SU-DHL-6 (cell line): ENCODE measurements at regions not wholly inside any gene's neighbourhood (a gene's known extent, or its start where the extent isn't known, plus 50 kb on each side); places are given as distances from the start of the nearest gene placed in this dataset.

ENCODE experiments used
- H2AFZ ChIP-seq: fragments of 200-600 bp; sonication (generic); 2 replicates; pipeline ENCODE4 v1.6.1; 2014; ENCODE audit warnings: low read depth, mild to moderate bottlenecking, moderate library complexity, mixed read lengths, antibody characterized with exemption, low read length; ENCODE audit not compliant: severe bottlenecking
- H3F3A ChIP-seq: fragments of 200-600 bp; shearing (Covaris generic); 2 replicates; pipeline ENCODE4 v1.6.0; 2016; ENCODE audit warnings: antibody characterized with exemption, mild to moderate bottlenecking; ENCODE audit not compliant: insufficient read depth
- H3K27ac ChIP-seq: fragments of 200-600 bp; sonication (generic); 2 replicates; pipeline ENCODE4 v1.5.1; 2016; ENCODE audit warnings: low read depth, mild to moderate bottlenecking, low read length, moderate library complexity, mixed read lengths
- H3K27me3 ChIP-seq: fragments of 200-600 bp; sonication (generic), shearing (Covaris generic); 2 replicates; pipeline ENCODE4 v1.6.0; 2014; ENCODE audit warnings: mild to moderate bottlenecking, low read length
- H3K36me3 ChIP-seq: fragments of 200-600 bp; sonication (generic); 2 replicates; pipeline ENCODE4 v1.6.1; 2014; ENCODE audit warnings: mild to moderate bottlenecking, low read length, mixed read lengths
- H3K4me2 ChIP-seq: fragments of 300-600, 200-600 bp; shearing (Covaris generic), sonication (generic); 2 replicates; pipeline ENCODE4 v1.6.0; 2014; ENCODE audit warnings: low read length, low read depth, mild to moderate bottlenecking; ENCODE audit not compliant: poor library complexity, severe bottlenecking
- H3K4me3 ChIP-seq: fragments of 200-600 bp; sonication (generic); 2 replicates; pipeline ENCODE4 v1.5.1; 2014; ENCODE audit warnings: antibody characterized with exemption, low read length, mild to moderate bottlenecking, mixed read lengths; ENCODE audit not compliant: insufficient read depth, poor library complexity, severe bottlenecking
- H3K79me2 ChIP-seq: fragments of 200-600 bp; sonication (generic); 2 replicates; pipeline ENCODE4 v1.6.1; 2014; ENCODE audit warnings: mild to moderate bottlenecking, low read length, moderate library complexity; ENCODE audit not compliant: insufficient read depth
- H3K9ac ChIP-seq: fragments of 200-600 bp; sonication (generic); 2 replicates; pipeline ENCODE4 v1.7.0; 2014; ENCODE audit warnings: mild to moderate bottlenecking, low read length
- H3K9me2 ChIP-seq: fragments of 200-600 bp; sonication (generic); replicated peaks from 2 replicates; pipeline ENCODE4 v1.6.1; 2014; ENCODE audit warnings: low read length; ENCODE audit not compliant: insufficient read depth
- H3K9me3 ChIP-seq: fragments of 200-600 bp; sonication (generic); 2 replicates; pipeline ENCODE4 v1.6.1; 2014; ENCODE audit warnings: low read length, mixed read lengths; ENCODE audit not compliant: insufficient read depth
- H4K20me1 ChIP-seq: fragments of 200-600 bp; sonication (generic); 2 replicates; pipeline ENCODE4 v1.6.1; 2014; ENCODE audit warnings: low read depth, mild to moderate bottlenecking, antibody characterized with exemption, low read length, moderate library complexity, mixed read lengths
- EZH2phosphoT487 ChIP-seq: fragments of 200-600 bp; sonication (generic), shearing (Covaris generic); conservative IDR thresholded peaks from 2 replicates; pipeline ENCODE4 v1.6.1; 2018; ENCODE audit warnings: mild to moderate bottlenecking, antibody characterized with exemption, low read length, moderate library complexity, mixed read lengths
- TF ChIP-seq, protein P1 (sequence below): fragments of 200-600 bp; sonication (generic); IDR thresholded peaks from one replicate; pipeline ENCODE4 v1.5.1; 2017; ENCODE audit warnings: antibody characterized with exemption, mild to moderate bottlenecking, low read length, moderate library complexity; ENCODE audit not compliant: insufficient read depth, poor library complexity, severe bottlenecking

GRCh38 chr17:33972763-33973162 lies 282.3 kb upstream of the CCL2 start:
- Histone ChIP-seq H3K27me3 (no peaks in the 10 kb centered on the region), H3K79me2 (no peaks in the 10 kb centered on the region), H4K20me1 (no peaks in the 10 kb centered on the region), H3F3A (no peaks in the 10 kb centered on the region), H3K36me3 (no peaks in the 10 kb centered on the region), H2AFZ (no peak overlapping the region), H3K9me2 (no peaks in the 10 kb centered on the region), H3K4me3 (no peak overlapping the region), H3K27ac (no peak overlapping the region), H3K9me3 (no peaks in the 10 kb centered on the region), H3K4me2 (no peak overlapping the region), H3K9ac (no peak overlapping the region)
- TF ChIP-seq, protein P1, sequence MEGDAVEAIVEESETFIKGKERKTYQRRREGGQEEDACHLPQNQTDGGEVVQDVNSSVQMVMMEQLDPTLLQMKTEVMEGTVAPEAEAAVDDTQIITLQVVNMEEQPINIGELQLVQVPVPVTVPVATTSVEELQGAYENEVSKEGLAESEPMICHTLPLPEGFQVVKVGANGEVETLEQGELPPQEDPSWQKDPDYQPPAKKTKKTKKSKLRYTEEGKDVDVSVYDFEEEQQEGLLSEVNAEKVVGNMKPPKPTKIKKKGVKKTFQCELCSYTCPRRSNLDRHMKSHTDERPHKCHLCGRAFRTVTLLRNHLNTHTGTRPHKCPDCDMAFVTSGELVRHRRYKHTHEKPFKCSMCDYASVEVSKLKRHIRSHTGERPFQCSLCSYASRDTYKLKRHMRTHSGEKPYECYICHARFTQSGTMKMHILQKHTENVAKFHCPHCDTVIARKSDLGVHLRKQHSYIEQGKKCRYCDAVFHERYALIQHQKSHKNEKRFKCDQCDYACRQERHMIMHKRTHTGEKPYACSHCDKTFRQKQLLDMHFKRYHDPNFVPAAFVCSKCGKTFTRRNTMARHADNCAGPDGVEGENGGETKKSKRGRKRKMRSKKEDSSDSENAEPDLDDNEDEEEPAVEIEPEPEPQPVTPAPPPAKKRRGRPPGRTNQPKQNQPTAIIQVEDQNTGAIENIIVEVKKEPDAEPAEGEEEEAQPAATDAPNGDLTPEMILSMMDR = no peak
- no peak for TF ChIP-seq EZH2phosphoT487

DNA sequence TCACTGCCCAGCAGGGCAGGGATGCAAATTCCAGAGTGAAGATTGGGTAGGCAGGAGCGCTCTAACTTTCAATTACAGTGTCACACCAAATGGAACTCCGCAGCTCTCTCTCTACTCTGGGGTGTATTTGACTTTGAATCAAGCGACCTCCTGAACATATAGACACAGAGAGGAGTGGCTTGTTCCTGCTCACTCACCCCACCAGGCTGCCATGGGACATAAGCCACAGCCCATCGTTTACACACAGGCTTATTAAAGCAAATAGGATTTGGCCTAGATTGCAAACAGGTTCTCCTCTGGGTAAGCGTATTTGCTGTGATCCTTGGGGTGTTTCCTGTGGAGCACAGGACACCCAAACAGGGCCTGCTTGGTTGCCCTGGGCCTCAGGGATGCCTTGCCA lies 281.6 kb upstream of the CCL2 start:
- Histone ChIP-seq H3F3A (no peaks in the 10 kb centered on the region), H3K9ac (no peak overlapping the region), H3K27me3 (no peaks in the 10 kb centered on the region), H3K27ac (no peak overlapping the region), H3K36me3 (no peaks in the 10 kb centered on the region), H3K4me2 (no peak overlapping the region), H3K9me2 (no peaks in the 10 kb centered on the region), H4K20me1 (no peaks in the 10 kb centered on the region), H3K4me3 (no peak overlapping the region), H3K79me2 (no peaks in the 10 kb centered on the region), H2AFZ (no peak overlapping the region), H3K9me3 (no peaks in the 10 kb centered on the region)
- TF ChIP-seq, protein P1 = no peak
- TF ChIP-seq EZH2phosphoT487 = no peak

GRCh38 chr17:33974276-33974675 lies 280.8 kb upstream of the CCL2 start:
- Histone ChIP-seq H3K27ac (no peak overlapping the region), H3F3A (no peaks in the 10 kb centered on the region), H3K9me3 (no peaks in the 10 kb centered on the region), H3K4me2 (no peak overlapping the region), H3K9ac (no peak overlapping the region), H4K20me1 (no peaks in the 10 kb centered on the region), H3K27me3 (no peaks in the 10 kb centered on the region), H3K36me3 (no peaks in the 10 kb centered on the region), H3K9me2 (no peaks in the 10 kb centered on the region), H2AFZ (no peak overlapping the region), H3K79me2 (no peaks in the 10 kb centered on the region), H3K4me3 (no peak overlapping the region)
- TF ChIP-seq EZH2phosphoT487 = no peak
- TF ChIP-seq, protein P1 = no peak

GRCh38 chr17:33976831-33977230 lies 278.3 kb upstream of the CCL2 start:
- H3K27ac ChIP-seq = no peak overlapping the region

More at GRCh38 chr17:33976831-33977230, 278.3 kb upstream of the CCL2 start:
- H3K4me3 ChIP-seq = no peak overlapping the region
- H3K9me2 ChIP-seq = no peaks in the 10 kb centered on the region
- TF ChIP-seq EZH2phosphoT487 = no peak
- TF ChIP-seq, protein P1 = no peak
- H2AFZ ChIP-seq = no peak overlapping the region
- no peaks in the 10 kb centered on the region for H3F3A ChIP-seq
- no peak overlapping the region for H3K4me2 ChIP-seq
- H4K20me1 ChIP-seq = no peaks in the 10 kb centered on the region
- H3K27me3 ChIP-seq = no peaks in the 10 kb centered on the region
- H3K36me3 ChIP-seq = no peaks in the 10 kb centered on the region
- H3K9ac ChIP-seq = no peak overlapping the region
- H3K9me3 ChIP-seq = no peaks in the 10 kb centered on the region
- no peaks in the 10 kb centered on the region for H3K79me2 ChIP-seq
